ENCODE measurements at regions not wholly inside any gene's neighbourhood (a gene's known extent, or its start where the extent isn't known, plus 50 kb on each side); places are given as distances from the start of the nearest gene placed in this dataset.

DNA sequence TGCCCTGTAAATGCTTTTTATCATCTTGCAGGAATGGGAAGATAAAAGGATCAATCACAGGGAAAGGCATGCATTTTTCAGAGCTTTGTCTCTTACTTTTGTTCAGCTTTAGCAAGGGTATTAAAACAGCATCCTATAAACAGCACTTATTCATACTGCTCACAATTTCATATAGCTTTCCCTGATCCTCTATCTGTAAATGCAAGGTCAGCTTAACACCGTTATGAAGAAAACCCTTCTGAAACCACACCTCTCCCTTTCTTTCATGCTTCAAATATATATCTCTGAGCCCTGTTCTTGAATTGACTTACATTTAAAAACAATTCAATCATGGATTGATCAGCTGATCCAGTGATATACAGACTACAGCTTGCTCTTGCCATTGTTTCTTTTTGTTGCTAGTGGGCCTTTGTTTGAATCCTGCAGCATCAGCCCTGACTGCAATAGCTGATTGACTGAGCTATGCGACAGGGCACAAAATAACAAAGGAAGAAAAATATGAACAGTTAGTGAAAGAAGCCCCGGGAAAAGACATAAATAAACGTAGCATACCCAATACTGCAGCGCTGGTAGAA is 795.5 kb upstream of the CDH2 start:
- intact Hi-C loops (cut with micrococcal nuclease; ENCODE audit: unreplicated experiment), result no loop called here
- Histone ChIP-seq H3K9me3 (ENCODE audit: control insufficient read depth, insufficient read depth, low read depth, low read length) (no peaks in the 10 kb centered on the region), H3K4me3 (ENCODE audit: low read depth in 2 of 2, low read length in 2 of 2) (no peak overlapping the region), H3K36me3 (ENCODE audit: control insufficient read depth, insufficient read depth, low read length) (no peaks in the 10 kb centered on the region), H3K27me3 (ENCODE audit: control insufficient read depth, insufficient read depth, low read length) (no peaks in the 10 kb centered on the region), H3K4me1 (ENCODE audit: control insufficient read depth, insufficient read depth, low read length) (no peaks in the 10 kb centered on the region), H3K27ac (ENCODE audit: low read length) (no peak overlapping the region)
- ChIA-PET POLR2A (no interaction called here), CTCF (no interaction called here)
- TF ChIP-seq, protein P1, sequence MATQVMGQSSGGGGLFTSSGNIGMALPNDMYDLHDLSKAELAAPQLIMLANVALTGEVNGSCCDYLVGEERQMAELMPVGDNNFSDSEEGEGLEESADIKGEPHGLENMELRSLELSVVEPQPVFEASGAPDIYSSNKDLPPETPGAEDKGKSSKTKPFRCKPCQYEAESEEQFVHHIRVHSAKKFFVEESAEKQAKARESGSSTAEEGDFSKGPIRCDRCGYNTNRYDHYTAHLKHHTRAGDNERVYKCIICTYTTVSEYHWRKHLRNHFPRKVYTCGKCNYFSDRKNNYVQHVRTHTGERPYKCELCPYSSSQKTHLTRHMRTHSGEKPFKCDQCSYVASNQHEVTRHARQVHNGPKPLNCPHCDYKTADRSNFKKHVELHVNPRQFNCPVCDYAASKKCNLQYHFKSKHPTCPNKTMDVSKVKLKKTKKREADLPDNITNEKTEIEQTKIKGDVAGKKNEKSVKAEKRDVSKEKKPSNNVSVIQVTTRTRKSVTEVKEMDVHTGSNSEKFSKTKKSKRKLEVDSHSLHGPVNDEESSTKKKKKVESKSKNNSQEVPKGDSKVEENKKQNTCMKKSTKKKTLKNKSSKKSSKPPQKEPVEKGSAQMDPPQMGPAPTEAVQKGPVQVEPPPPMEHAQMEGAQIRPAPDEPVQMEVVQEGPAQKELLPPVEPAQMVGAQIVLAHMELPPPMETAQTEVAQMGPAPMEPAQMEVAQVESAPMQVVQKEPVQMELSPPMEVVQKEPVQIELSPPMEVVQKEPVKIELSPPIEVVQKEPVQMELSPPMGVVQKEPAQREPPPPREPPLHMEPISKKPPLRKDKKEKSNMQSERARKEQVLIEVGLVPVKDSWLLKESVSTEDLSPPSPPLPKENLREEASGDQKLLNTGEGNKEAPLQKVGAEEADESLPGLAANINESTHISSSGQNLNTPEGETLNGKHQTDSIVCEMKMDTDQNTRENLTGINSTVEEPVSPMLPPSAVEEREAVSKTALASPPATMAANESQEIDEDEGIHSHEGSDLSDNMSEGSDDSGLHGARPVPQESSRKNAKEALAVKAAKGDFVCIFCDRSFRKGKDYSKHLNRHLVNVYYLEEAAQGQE (IDR thresholded peaks at IDR 0.05; ENCODE audit: insufficient read depth in 1 of 2, low read depth in 2 of 2, low read length in 1 of 2), result no peak
- TF ChIP-seq SIN3A (IDR thresholded peaks at IDR 0.05; ENCODE audit: borderline replicate concordance, insufficient read depth, low read depth, low read length) (no peak), TCF7L2 (IDR thresholded peaks at IDR 0.05; ENCODE audit: low read depth, low read length) (no peak), CTCF (IDR thresholded peaks at IDR 0.05) (no peak), POLR2AphosphoS5 (IDR thresholded peaks at IDR 0.05; ENCODE audit: low read depth, low read length) (no peak)
- ATAC-seq (no peak), DNase-seq (ENCODE audit: low read depth, low spot score) (no peak)
- in situ Hi-C loops (cut with HindIII; ENCODE audit: low pct_unique_long_range_greater_than_20kb, low sequenced_read_pairs), result no loop called here
- BruUV-seq (replicated peaks), result no TSS peak

DNA sequence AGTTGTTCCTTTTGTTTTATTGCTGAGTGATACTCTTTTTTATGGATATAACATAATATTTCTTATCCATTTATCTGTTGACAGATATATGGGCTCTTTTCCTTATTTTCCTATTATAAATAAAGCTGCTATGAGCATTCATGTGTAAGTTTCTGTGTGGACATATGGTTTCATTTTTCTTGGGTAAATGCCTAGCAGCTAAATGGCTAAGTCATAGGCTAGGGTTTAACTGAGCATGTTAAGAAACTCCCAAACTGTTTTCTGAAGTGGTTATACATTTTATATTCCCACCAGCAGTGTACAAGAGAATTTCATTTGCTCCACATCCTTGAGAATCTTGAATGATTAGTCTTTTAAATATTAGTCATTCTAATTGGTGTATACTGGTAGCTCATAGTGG is 786.6 kb upstream of the CDH2 start:
- H3K4me3 ChIP-seq (ENCODE audit: low read depth in 2 of 2, low read length in 2 of 2), result no peak overlapping the region
- BruUV-seq (replicated peaks), result no TSS peak
- H3K27ac ChIP-seq (ENCODE audit: low read length), result no peak overlapping the region
- H3K4me1 ChIP-seq (ENCODE audit: control insufficient read depth, insufficient read depth, low read length), result no peaks in the 10 kb centered on the region
- H3K36me3 ChIP-seq (ENCODE audit: control insufficient read depth, insufficient read depth, low read length), result no peaks in the 10 kb centered on the region
- ChIA-PET POLR2A (no interaction called here), CTCF (no interaction called here)
- intact Hi-C loops (cut with micrococcal nuclease; ENCODE audit: unreplicated experiment), result no loop called here
- no peak for TF ChIP-seq TCF7L2 (IDR thresholded peaks at IDR 0.05; ENCODE audit: low read depth, low read length)
- TF ChIP-seq, protein P1 (IDR thresholded peaks at IDR 0.05; ENCODE audit: insufficient read depth in 1 of 2, low read depth in 2 of 2, low read length in 1 of 2), result no peak
- no peak for TF ChIP-seq SIN3A (IDR thresholded peaks at IDR 0.05; ENCODE audit: borderline replicate concordance, insufficient read depth, low read depth, low read length)
- no peak for TF ChIP-seq POLR2AphosphoS5 (IDR thresholded peaks at IDR 0.05; ENCODE audit: low read depth, low read length)
- TF ChIP-seq CTCF (IDR thresholded peaks at IDR 0.05), result no peak
- H3K27me3 ChIP-seq (ENCODE audit: control insufficient read depth, insufficient read depth, low read length), result no peaks in the 10 kb centered on the region
- DNase-seq (ENCODE audit: low read depth, low spot score), result no peak
- ATAC-seq, result no peak
- in situ Hi-C loops (cut with HindIII; ENCODE audit: low pct_unique_long_range_greater_than_20kb, low sequenced_read_pairs), result no loop called here
- H3K9me3 ChIP-seq (ENCODE audit: control insufficient read depth, insufficient read depth, low read depth, low read length), result no peaks in the 10 kb centered on the region

All from Panc1 (cell line).